NOMO-1 treated with DMSO at 0.1 percent for 48 hours (cell line): ENCODE measurements at regions not wholly inside any gene's neighbourhood (a gene's known extent, or its start where the extent isn't known, plus 50 kb on each side); places are given as distances from the start of the nearest gene placed in this dataset.

ENCODE experiments used
- DNase-seq: peaks from one replicate; lab custom pipeline; 2025; ENCODE audit not compliant: unreplicated experiment; lab: John Stamatoyannopoulos, UW

- no peak for DNase-seq
These were observed 53.1 kb upstream of the SCIN start for GRCh38 chr7:12517451-12517850.

GRCh38 chr7:12518920-12519681 is 51.4 kb upstream of the SCIN start:
- DNase-seq: no peak

GRCh38 chr7:12519682-12520009 is 50.9 kb upstream of the SCIN start:
- no peak for DNase-seq
